ENCODE measurements at regions not wholly inside any gene's neighbourhood (a gene's known extent, or its start where the extent isn't known, plus 50 kb on each side); places are given as distances from the start of the nearest gene placed in this dataset.
"Not testable (repeated sequence)": the region's sequence is repeated elsewhere in the genome, so short reads cannot be mapped to it uniquely, and the experiment has no call there.

- no peak for DNase-seq
Observed at GRCh38 chr5:130815246-130815645, 349.8 kb downstream of the HINT1 start.

DNA sequence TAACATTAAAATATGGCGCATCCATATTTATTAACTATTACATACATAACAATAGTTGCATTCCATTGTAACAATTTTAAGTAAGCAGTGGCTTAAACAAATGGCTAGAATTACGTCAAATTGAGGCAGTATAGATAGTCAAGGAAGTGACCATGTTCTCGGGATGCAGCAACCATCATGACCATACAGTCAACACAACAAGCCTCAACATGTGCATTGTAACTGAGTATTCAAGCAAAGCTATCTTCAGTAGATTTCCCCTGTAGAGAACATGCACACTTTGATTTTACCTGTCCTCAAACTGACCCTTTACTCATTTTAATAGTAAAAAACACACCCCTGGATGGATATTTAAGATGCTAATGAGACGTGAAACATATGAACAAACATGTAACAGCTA is 356.4 kb downstream of the HINT1 start:
- no peak for DNase-seq

DNA sequence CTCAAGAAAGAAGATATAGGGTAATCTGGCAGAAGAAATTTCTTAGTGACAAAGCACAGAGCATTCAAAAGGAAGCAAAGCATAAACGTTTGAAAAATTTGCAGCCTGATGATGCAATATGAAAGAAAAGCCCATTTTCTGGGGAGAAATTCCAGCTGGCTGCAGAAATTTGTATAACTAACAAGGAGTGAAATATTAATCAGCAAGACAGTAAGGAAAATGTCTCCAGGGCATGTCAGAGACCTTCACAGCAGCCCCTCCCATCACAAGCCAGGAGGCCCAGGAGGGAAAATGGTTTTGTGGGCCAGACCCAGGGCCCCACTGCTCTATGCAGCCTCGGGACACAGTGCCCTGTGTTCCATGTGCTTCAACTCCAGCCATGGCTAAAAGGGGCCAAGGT is 359.4 kb downstream of the HINT1 start:
- no peak for DNase-seq

GRCh38 chr5:130805036-130805435 is 360.0 kb downstream of the HINT1 start:
- DNase-seq: no peak

DNA sequence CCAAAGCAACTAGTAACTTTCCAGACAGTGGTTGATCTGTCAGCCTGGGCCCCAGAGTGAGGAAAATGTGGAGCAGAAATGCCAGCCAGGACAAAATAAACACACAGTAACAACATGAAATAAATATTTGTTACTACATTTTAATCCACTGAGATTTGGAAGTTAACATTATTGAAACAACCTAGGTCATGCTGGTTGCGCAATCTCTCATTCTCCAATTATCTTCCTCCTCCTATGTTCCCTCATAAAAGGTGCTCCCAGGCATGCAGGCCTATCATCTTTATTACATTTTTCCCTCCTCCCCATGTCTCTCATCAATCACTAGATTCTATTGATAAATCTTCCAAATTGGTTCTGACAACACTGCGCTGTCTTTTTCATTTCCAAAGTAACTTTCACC is 363.1 kb downstream of the HINT1 start:
- no peak for DNase-seq

GRCh38 chr5:130799015-130799414 is 366.0 kb downstream of the HINT1 start:
- DNase-seq: no peak

- no peak for DNase-seq
Observed at GRCh38 chr5:130797303-130797702, 367.8 kb downstream of the HINT1 start.

- DNase-seq: no peak
Observed at GRCh38 chr5:130796902-130797301, 368.2 kb downstream of the HINT1 start.

GRCh38 chr5:130796032-130796431 is 369.0 kb downstream of the HINT1 start:
- DNase-seq: no peak

DNA sequence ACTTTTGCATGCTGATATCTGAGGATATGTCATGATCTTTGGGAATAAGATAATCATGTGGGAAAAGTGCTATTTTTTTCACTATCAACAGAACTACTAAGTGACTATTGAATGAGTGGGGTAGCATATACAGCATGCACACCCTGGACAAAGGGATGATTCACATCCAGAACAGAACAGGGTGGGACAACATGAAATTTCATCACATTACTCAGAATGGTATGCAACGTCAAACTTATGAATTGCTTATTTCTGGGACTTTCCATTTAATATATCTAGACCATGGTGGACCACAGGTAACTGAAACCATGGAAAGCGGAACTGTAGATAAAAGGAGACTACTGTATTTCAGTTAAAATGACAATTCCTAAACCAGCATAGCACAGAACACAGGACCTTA is 370.0 kb downstream of the HINT1 start:
- no peak for DNase-seq

GRCh38 chr5:130777794-130778193 is 387.3 kb downstream of the HINT1 start:
- DNase-seq: no peak

DNA sequence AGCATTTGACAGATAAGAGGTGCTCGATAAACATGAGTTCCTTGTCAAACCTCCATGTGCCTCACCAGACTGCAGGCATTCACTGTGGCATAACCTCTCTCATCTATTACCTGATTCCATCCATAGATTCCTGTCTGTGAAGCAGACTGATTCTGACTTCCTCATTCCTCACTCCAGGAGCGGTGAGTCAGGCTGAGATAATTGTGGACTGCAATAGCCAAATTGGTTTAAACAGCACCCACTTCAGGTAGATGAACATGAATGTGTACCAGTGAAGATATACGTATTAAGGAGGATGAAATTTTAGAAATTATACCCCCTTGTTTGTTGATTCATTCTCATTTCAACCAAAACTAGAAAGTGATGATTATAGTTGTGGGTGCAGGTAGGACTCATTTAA is 391.2 kb downstream of the HINT1 start:
- no peak for DNase-seq

DNA sequence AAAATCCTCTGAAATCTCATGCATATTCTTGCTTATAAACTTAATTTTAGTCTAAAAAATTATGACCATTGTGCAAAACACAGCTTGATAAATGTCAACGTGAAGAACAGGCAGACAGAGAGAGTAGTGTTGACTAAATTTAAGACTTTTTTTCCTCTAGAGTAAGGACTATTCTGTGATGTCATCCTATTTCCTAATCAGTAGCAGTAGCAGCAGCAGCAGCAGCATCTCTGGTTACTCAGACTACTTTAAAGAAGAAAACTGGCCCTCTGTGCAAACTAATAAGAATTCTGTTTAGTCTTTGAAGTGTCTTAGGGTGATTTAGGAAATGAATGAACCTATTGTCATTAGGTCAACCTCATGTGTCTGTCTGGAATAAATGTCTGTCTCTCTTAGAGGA is 403.0 kb downstream of the HINT1 start:
- DNase-seq: no peak

DNA sequence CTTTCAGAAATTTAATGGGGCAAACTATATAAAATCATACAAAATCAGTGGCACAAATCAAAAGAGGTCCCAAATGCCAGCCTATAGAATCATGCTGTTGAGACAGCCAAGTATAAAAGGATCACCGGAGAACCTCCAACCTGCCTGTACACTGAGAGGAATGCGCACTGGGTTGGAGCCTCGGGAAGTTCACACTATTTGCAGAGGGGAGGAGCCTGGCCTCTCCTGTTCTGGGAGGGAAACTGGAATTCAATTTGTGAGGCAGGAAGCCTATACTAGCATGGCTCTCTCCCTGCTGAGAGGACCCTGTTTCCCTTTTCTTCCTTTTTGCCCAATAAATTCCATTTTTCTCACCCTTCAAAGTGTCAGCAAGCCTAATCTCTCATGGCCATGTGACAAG is 406.0 kb downstream of the HINT1 start:
- no peak for DNase-seq

GRCh38 chr5:130747556-130747955 is 417.5 kb downstream of the HINT1 start:
- no peak for DNase-seq

GRCh38 chr5:130746641-130747040 is 418.4 kb downstream of the HINT1 start:
- DNase-seq: not testable (repeated sequence)

DNA sequence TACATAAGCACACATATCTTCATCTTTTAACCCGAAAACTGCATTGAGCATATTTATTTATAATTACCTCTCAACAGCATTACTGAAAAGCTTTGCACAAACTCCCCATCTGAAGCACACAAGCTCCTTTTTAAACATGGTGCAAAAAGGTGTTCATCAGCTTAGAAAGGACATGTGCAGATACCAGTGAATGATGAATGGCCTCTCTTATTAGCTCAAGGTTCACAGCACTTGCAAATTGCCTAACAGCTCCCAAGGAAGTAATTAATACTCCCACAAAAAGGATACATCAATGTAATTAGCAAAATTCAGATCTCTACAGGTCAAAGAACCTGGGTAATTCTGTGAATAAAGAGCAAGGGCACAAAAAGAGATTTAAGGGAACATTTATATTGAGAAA is 422.0 kb downstream of the HINT1 start:
- DNase-seq: no peak

GRCh38 chr5:130740047-130740569 is 424.9 kb downstream of the HINT1 start:
- DNase-seq: no peak

DNA sequence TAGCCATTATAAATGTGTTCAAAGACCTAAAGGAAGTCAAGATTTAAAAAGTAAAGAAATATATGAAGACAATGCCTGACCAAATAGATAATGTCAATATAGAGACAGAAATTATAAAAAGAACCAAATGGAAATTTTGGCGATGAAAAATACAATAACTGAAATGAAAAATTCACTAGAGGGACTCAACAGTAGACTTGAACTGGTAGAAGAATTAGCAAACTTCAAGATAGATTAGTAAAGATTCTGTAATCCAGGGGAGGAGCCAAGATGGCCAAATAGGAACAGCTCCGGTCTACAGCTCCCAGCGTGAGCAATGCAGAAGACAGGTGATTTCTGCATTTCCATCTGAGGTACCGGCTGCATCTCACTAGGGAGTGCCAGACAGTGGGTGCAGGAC is 433.2 kb downstream of the HINT1 start:
- DNase-seq: no peak

DNA sequence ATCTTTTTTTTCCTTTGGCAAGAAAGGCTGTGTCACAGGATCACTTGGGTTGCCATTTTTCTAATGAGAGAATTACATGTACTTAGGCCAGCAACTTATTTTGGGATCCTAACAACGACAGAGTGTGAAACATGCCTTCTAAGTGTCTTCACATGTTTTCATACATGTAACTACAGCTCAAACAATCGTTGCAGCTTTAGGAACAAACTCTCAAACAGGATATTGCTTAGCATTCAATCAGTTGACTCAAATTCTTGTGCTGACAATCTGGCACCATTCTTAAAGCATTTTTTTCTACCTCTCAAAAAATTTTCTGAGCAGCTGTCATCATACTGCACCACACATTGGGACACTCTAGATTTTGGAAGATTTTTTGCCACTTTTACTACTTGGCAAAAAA is 435.5 kb downstream of the HINT1 start:
- DNase-seq: no peak

- DNase-seq: no peak
Observed at GRCh38 chr5:130727830-130728229, 437.2 kb downstream of the HINT1 start.

- no peak for DNase-seq
Observed at GRCh38 chr5:130724658-130725057, 440.4 kb downstream of the HINT1 start.

DNA sequence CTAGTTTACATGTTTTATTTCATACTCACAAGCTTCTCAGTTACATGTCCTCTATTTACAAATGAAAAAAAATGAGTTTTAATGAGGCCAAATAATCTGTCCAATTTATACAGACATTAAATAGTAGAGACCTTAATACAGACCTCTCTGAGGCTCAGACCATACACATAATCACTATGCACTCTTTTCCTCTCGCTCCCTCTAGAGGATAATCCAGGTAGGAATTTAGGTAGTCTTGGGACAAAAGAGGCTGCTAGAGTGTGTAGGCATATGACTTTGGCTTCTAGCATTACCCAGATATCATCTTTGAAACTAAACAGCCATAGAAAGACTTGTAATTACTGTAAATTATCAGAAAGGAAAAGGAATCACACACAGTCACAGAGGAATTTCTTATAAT is 444.7 kb downstream of the HINT1 start:
- DNase-seq: no peak

GRCh38 chr5:130715541-130715940 is 449.5 kb downstream of the HINT1 start:
- DNase-seq: no peak

DNA sequence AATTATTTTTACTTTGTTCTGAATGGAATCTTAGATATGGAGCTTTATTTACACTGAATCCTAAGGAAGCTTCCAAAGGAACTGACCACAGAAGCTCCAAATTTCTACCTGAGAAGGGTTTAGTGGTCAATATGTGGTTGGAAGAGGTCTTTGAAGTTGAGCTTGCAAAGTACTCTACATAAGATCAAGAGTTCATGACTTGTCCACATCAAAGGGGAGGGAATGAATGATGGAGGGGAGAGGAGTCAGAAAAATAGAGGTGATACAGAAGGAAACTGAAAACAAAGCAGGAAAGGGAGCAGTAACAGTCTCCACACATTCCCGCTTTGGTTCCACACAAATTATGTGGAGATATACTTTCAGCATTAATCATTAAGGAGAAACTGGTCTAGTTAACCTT is 450.9 kb downstream of the HINT1 start:
- no peak for DNase-seq

GRCh38 chr5:130712324-130712723 is 452.7 kb downstream of the HINT1 start:
- DNase-seq: no peak

All from CD4-positive, alpha-beta T cell treated with Interleukin-17A for 4 hours (primary cell).